ENCODE measurements at regions not wholly inside any gene's neighbourhood (a gene's known extent, or its start where the extent isn't known, plus 50 kb on each side); places are given as distances from the start of the nearest gene placed in this dataset.

GRCh38 chr5:60131504-60131903, 238.0 kb upstream of the PDE4D start:
- intact Hi-C loops (cut with micrococcal nuclease; ENCODE audit: unreplicated experiment) (no loop called here), in situ Hi-C loops (cut with MboI) (no loop called here)
- no peaks in the 10 kb centered on the region for H4K20me1 ChIP-seq (ENCODE audit: control insufficient read depth, insufficient read depth)
- ATAC-seq (no peak), DNase-seq (ENCODE audit: low read depth, low spot score) (no peak), FAIRE-seq (no peak)
- no peak overlapping the region for H2AFZ ChIP-seq (ENCODE audit: control insufficient read depth, low read depth, low read length)
- no TSS peak for BruUV-seq (replicated peaks)
- ChIA-PET POLR2A (no interaction called here), RAD21 (ENCODE audit: unreplicated experiment) (no interaction called here), SMC1A (ENCODE audit: uncharacterized antibody, unreplicated experiment) (no interaction called here), CTCF (no interaction called here)
- 94% methylated on average over 1 of the region's 1 CpG for WGBS (ENCODE audit: insufficient coverage, insufficient replicate concordance, low lambda C conversion rate, missing lambda C conversion rate)
- H3K4me1 ChIP-seq (ENCODE audit: control insufficient read depth, insufficient read depth, low read length): no peaks in the 10 kb centered on the region
- no peaks in the 10 kb centered on the region for H3K79me2 ChIP-seq (ENCODE audit: control insufficient read depth, insufficient read depth, low read length)
- H3K4me2 ChIP-seq (ENCODE audit: control insufficient read depth, insufficient read depth): no peak overlapping the region
- no peak overlapping the region for H3K27ac ChIP-seq (ENCODE audit: control insufficient read depth, insufficient read depth)
- H3K9me3 ChIP-seq (replicated peaks; ENCODE audit: control insufficient read depth, insufficient read depth, low read length): no peaks in the 10 kb centered on the region
- H3K27me3 ChIP-seq (replicated peaks in 1 of 2; ENCODE audit: control insufficient read depth in 2 of 2, insufficient read depth in 2 of 2, low read length in 1 of 2): no peaks in the 10 kb centered on the region
- H3K4me3 ChIP-seq: no peak overlapping the region
- no peak overlapping the region for H3K9ac ChIP-seq (ENCODE audit: control insufficient read depth, insufficient read depth, low read length)
- no peaks in the 10 kb centered on the region for H3K36me3 ChIP-seq (ENCODE audit: control insufficient read depth in 2 of 2, insufficient read depth in 2 of 2, low read length in 1 of 2)
- no peak for TF ChIP-seq KLF5 (IDR thresholded peaks at IDR 0.05; ENCODE audit: partially characterized antibody)
- no peak for TF ChIP-seq ZNF687 (IDR thresholded peaks at IDR 0.05)
- TF ChIP-seq RCOR1 (conservative IDR thresholded peaks at IDR 0.05; ENCODE audit: low read depth, low read length): no peak
- TF ChIP-seq SUZ12 (IDR thresholded peaks at IDR 0.05; ENCODE audit: unreplicated experiment): no peak
- TF ChIP-seq SKIL (IDR thresholded peaks at IDR 0.05; ENCODE audit: low read depth, poor library complexity, severe bottlenecking): no peak
- no peak for TF ChIP-seq IRF4 (IDR thresholded peaks at IDR 0.05; ENCODE audit: low read depth, low read length)
- no peak for TF ChIP-seq SREBF1 (IDR thresholded peaks at IDR 0.05; ENCODE audit: low read length)
- no peak for TF ChIP-seq DPF2 (IDR thresholded peaks at IDR 0.05)
- no peak for TF ChIP-seq POLR2AphosphoS2 (IDR thresholded peaks at IDR 0.05; ENCODE audit: low read depth, low read length)
- no peak for TF ChIP-seq ZSCAN29 (IDR thresholded peaks at IDR 0.05)
- TF ChIP-seq MYB (IDR thresholded peaks at IDR 0.05; ENCODE audit: borderline replicate concordance, low read depth, low read length): no peak
- TF ChIP-seq TCF12 (IDR thresholded peaks at IDR 0.05; ENCODE audit: low read depth, low read length): no peak
- no peak for TF ChIP-seq NFYB (IDR thresholded peaks at IDR 0.05; ENCODE audit: insufficient read depth, low read depth, low read length)
- TF ChIP-seq POLR2A (IDR thresholded peaks at IDR 0.05; ENCODE audit: low read depth, low read length): no peak
- no peak for TF ChIP-seq MTA3 (IDR thresholded peaks at IDR 0.05; ENCODE audit: borderline replicate concordance, low read length)
- no peak for TF ChIP-seq NFYA (IDR thresholded peaks at IDR 0.05; ENCODE audit: borderline replicate concordance, low read depth, low read length)
- no peak for TF ChIP-seq MEF2A (IDR thresholded peaks at IDR 0.05; ENCODE audit: insufficient read depth, low read depth, low read length)
- TF ChIP-seq IRF5 (IDR thresholded peaks at IDR 0.05; ENCODE audit: borderline replicate concordance): no peak
